ENCODE measurements at regions not wholly inside any gene's neighbourhood (a gene's known extent, or its start where the extent isn't known, plus 50 kb on each side); places are given as distances from the start of the nearest gene placed in this dataset.

- TF ChIP-seq CTCF (IDR thresholded peaks at IDR 0.05; ENCODE audit: low read depth, low read length, missing control alignments): peak; percentile 19
- no peak for DNase-seq (ENCODE audit: extremely low read depth, low read depth)
- no peak overlapping the region for H3K4me3 ChIP-seq (replicated peaks; ENCODE audit: low read depth, low read length)
Observed at GRCh38 chr4:181582595-181582994, 660.6 kb upstream of the TENM3 start.

- no peak overlapping the region for H3K4me3 ChIP-seq (replicated peaks; ENCODE audit: low read depth, low read length)
- TF ChIP-seq CTCF (IDR thresholded peaks at IDR 0.05; ENCODE audit: low read depth, low read length, missing control alignments): no peak
- no peak for DNase-seq (ENCODE audit: extremely low read depth, low read depth)
Observed at GRCh38 chr4:181588733-181589302, 654.4 kb upstream of the TENM3 start.

DNA sequence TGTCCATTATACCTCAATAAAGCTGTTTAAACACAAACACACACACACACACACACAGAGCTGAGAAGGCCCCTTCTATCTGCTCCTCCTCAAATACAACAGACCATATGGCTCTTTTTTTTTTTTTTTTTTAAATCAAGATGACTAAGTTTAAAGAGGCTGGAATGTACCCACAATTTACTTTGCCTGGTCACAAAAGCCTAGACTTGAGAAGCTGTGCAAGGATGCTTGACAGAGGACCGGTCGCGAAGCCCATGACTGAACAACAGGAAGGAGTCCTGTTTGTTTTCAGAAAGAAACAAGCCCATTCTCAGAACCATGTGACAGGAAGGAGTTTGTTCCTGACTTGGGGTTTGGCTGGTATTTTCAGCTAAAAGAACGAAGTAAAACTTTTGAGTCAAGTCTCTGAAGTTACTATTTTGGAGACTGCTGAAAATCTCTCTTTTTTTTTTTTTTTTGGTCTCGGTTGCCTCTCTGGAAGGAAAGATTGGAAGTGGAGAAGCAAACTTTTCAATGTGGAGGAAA, 650.9 kb upstream of the TENM3 start:
- no peak for DNase-seq (ENCODE audit: extremely low read depth, low read depth)
- no peak for TF ChIP-seq CTCF (IDR thresholded peaks at IDR 0.05; ENCODE audit: low read depth, low read length, missing control alignments)
- H3K4me3 ChIP-seq (replicated peaks; ENCODE audit: low read depth, low read length): no peak overlapping the region

- no peak for DNase-seq (ENCODE audit: extremely low read depth, low read depth)
- TF ChIP-seq CTCF (IDR thresholded peaks at IDR 0.05; ENCODE audit: low read depth, low read length, missing control alignments): no peak
- H3K4me3 ChIP-seq (replicated peaks; ENCODE audit: low read depth, low read length): no peak overlapping the region
Observed at GRCh38 chr4:181593703-181594102, 649.5 kb upstream of the TENM3 start.

- H3K4me3 ChIP-seq (replicated peaks; ENCODE audit: low read depth, low read length): no peak overlapping the region
- no peak for TF ChIP-seq CTCF (IDR thresholded peaks at IDR 0.05; ENCODE audit: low read depth, low read length, missing control alignments)
- no peak for DNase-seq (ENCODE audit: extremely low read depth, low read depth)
Observed at GRCh38 chr4:181594188-181594587, 649.0 kb upstream of the TENM3 start.

GRCh38 chr4:181595716-181596115, 647.5 kb upstream of the TENM3 start:
- no peak for DNase-seq (ENCODE audit: extremely low read depth, low read depth)
- H3K4me3 ChIP-seq (replicated peaks; ENCODE audit: low read depth, low read length): no peak overlapping the region
- no peak for TF ChIP-seq CTCF (IDR thresholded peaks at IDR 0.05; ENCODE audit: low read depth, low read length, missing control alignments)

DNA sequence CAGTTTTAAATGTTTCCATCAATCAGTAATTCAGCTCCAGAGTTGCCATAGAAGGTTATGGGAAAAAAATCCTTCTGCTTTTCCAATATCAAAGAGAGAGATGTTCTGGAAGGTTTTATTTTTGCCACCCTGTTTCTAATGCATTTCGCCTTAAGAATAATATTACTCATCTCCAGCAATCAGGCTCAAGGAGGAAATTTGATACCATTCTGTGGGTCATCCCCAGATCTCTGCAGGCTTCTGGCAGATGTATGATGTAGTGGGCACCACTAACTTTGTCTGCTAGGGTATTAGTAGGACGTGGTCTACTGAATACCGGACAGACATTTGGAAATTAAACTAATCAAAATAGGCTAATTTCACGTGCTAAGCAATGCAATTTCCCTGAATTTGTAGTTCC, 645.4 kb upstream of the TENM3 start:
- no peak for TF ChIP-seq CTCF (IDR thresholded peaks at IDR 0.05; ENCODE audit: low read depth, low read length, missing control alignments)
- DNase-seq (ENCODE audit: extremely low read depth, low read depth): no peak
- H3K4me3 ChIP-seq (replicated peaks; ENCODE audit: low read depth, low read length): no peak overlapping the region

Data from HFF-Myc (cell line).